ENCODE measurements at regions not wholly inside any gene's neighbourhood (a gene's known extent, or its start where the extent isn't known, plus 50 kb on each side); places are given as distances from the start of the nearest gene placed in this dataset.

DNA sequence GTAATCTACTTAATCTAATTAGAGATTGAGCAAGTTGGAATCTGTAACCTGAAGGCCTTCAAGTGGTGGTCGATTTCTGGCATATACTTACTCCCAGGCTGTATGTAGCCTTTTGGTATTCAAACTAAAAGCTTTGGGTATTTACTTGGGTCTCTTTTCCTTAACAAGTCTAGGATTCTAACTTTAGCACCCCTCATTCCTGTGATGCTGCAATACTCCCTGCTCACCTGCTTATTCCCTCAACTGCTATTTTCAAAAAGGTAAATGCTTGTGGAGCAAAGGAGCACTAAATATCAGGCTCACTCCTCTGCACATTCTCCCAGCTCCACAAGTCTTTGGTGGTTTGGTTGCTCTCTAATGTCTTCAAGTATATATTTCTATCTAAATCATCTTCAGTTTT is 68.0 kb upstream of the CYYR1 start:
- DNase-seq: no peak

DNA sequence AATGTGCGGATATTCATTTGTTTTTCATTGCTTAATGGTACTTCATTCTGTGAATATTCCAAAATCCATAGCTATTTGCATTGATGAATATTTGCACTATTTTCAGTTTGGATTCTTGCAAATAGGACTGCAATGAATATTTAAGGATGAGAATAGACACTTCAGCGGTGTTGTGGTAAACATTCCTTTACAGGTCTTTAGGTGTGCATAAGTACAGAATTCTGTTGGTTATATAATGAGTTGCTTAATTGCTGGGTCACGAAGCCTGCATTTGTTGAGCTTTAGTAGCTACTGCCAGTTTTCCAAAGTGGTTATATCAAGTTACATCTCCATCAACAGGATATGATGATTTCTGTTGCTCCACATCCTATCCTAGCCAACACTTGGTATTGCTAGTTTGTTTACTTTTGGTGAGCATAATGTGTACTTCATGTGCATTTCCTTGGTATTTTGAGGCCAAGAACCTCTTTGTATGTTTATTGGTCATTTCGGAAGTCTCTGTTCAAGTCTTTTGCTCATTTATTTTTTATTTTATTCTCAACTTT is 64.2 kb upstream of the CYYR1 start:
- no peak for DNase-seq

GRCh38 chr21:26635681-26636080 is 62.6 kb upstream of the CYYR1 start:
- DNase-seq: no peak

- DNase-seq: no peak
Observed at GRCh38 chr21:26632691-26633090, 59.6 kb upstream of the CYYR1 start.

- no peak for DNase-seq
Observed at GRCh38 chr21:26626187-26626586, 53.1 kb upstream of the CYYR1 start.

- no peak for DNase-seq
Observed at GRCh38 chr21:26624983-26625519, 52.0 kb upstream of the CYYR1 start.
